ENCODE measurements at regions not wholly inside any gene's neighbourhood (a gene's known extent, or its start where the extent isn't known, plus 50 kb on each side); places are given as distances from the start of the nearest gene placed in this dataset.

- TF ChIP-seq ZNF800 (CRISPR knock-in tag; IDR thresholded peaks at IDR 0.05), result 0 out of 2 replicates have a peak, but pooled peaks have one; percentile 44
- 0 out of 2 replicates have a peak, but pooled peaks have one; percentile 56 for TF ChIP-seq FOXK2 (IDR thresholded peaks at IDR 0.05)
- TF ChIP-seq ZNF230 (CRISPR knock-in tag; IDR thresholded peaks at IDR 0.05), result no peak; the same call in 1 of the 2 replicates
- TF ChIP-seq POLR2AphosphoS5 (IDR thresholded peaks at IDR 0.05; ENCODE audit: low read depth, low read length), result peak; percentile 86
- TF ChIP-seq GTF3A (CRISPR knock-in tag; conservative IDR thresholded peaks at IDR 0.05), result no peak
- peak; percentile 82 for TF ChIP-seq FOXJ3 (CRISPR knock-in tag; IDR thresholded peaks at IDR 0.05; ENCODE audit: borderline replicate concordance)
- TF ChIP-seq NR2F2 (IDR thresholded peaks at IDR 0.05; ENCODE audit: borderline replicate concordance, low read depth), result no peak; the same call in 1 of the 2 replicates
- TF ChIP-seq EHMT2 (IDR thresholded peaks at IDR 0.05; ENCODE audit: borderline replicate concordance, low read depth, low read length), result peak; percentile 94; the same call in 1 of the 2 replicates
- TF ChIP-seq MED13 (CRISPR knock-in tag; IDR thresholded peaks at IDR 0.05), result no peak
- peak; percentile 66; the same call in 1 of the 2 replicates for TF ChIP-seq ZNF614 (CRISPR knock-in tag; IDR thresholded peaks at IDR 0.05; ENCODE audit: borderline replicate concordance)
- TF ChIP-seq KLF9 (CRISPR knock-in tag; IDR thresholded peaks at IDR 0.05; ENCODE audit: low read depth), result peak; percentile 22; the same call in 1 of the 2 replicates
- TF ChIP-seq RARG (CRISPR knock-in tag; IDR thresholded peaks at IDR 0.05; ENCODE audit: low read depth), result no peak
- no peak for TF ChIP-seq DBP (CRISPR knock-in tag; IDR thresholded peaks at IDR 0.05; ENCODE audit: not compliant biosample characterization)
- no peak for TF ChIP-seq HNRNPK (IDR thresholded peaks at IDR 0.05; ENCODE audit: low read depth, low read length, poor library complexity, severe bottlenecking)
- no peak for TF ChIP-seq ZNF629 (CRISPR knock-in tag; conservative IDR thresholded peaks at IDR 0.05)
- no peak for TF ChIP-seq FOXP1 (IDR thresholded peaks at IDR 0.05)
- TF ChIP-seq FOXP1 (CRISPR knock-in tag; IDR thresholded peaks at IDR 0.05), result peak; percentile 62; the same call in 1 of the 2 replicates
- TF ChIP-seq, protein P1, sequence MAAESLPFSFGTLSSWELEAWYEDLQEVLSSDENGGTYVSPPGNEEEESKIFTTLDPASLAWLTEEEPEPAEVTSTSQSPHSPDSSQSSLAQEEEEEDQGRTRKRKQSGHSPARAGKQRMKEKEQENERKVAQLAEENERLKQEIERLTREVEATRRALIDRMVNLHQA (CRISPR knock-in tag; IDR thresholded peaks at IDR 0.05), result no peak
- TF ChIP-seq GLI4 (CRISPR knock-in tag; IDR thresholded peaks at IDR 0.05; ENCODE audit: borderline replicate concordance), result peak; percentile 70; the same call in 1 of the 2 replicates
- peak; percentile 66 for TF ChIP-seq ZNF878 (CRISPR knock-in tag; IDR thresholded peaks at IDR 0.05)
- peak; percentile 72; the same call in 1 of the 2 replicates for TF ChIP-seq ZNF780A (CRISPR knock-in tag; IDR thresholded peaks at IDR 0.05)
- TF ChIP-seq BHLHE40 (IDR thresholded peaks at IDR 0.05; ENCODE audit: low read length), result no peak
- no peak for TF ChIP-seq ZNF10 (CRISPR knock-in tag; IDR thresholded peaks at IDR 0.05; ENCODE audit: borderline replicate concordance, low read depth)
- TF ChIP-seq ZNF496 (CRISPR knock-in tag; IDR thresholded peaks at IDR 0.05; ENCODE audit: insufficient replicate concordance), result no peak
- no peak for TF ChIP-seq ZNF761 (CRISPR knock-in tag; conservative IDR thresholded peaks at IDR 0.05)
- TF ChIP-seq ZSCAN31 (CRISPR knock-in tag; IDR thresholded peaks at IDR 0.05; ENCODE audit: low read depth), result no peak
Observed at GRCh38 chr2:78541451-78542267, 483.8 kb upstream of the REG3G start (continued).

Data from HepG2 (cell line).